NCI-H2029 (cell line): ENCODE measurements at regions not wholly inside any gene's neighbourhood (a gene's known extent, or its start where the extent isn't known, plus 50 kb on each side); places are given as distances from the start of the nearest gene placed in this dataset.
A peak's percentile ranks its signal among the peaks of the same experiment; 100 is the strongest.

Source experiments
- DNase-seq: peaks from one replicate; lab custom pipeline; 2025; lab: John Stamatoyannopoulos, UW

DNA sequence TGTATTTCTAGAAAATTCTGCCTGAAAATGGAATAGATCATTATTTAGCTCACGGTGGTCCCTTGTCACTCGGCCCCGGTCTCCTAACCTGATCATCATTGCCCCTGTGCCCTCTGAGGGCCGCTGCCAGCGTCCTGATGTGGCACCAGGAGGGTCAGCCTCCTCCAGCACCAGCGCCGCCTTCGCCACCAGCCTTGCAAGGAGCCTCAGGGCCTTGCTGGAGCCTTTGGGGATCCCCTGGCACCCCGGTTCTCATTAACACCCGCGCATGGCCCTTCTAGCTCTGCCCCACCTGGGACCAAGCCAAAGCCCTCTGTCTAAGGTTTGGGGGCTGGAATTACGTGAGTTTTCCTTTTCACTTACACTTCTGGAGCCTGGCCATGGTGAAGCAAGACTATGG, 282.5 kb upstream of the ADARB2 start:
- no peak for DNase-seq

DNA sequence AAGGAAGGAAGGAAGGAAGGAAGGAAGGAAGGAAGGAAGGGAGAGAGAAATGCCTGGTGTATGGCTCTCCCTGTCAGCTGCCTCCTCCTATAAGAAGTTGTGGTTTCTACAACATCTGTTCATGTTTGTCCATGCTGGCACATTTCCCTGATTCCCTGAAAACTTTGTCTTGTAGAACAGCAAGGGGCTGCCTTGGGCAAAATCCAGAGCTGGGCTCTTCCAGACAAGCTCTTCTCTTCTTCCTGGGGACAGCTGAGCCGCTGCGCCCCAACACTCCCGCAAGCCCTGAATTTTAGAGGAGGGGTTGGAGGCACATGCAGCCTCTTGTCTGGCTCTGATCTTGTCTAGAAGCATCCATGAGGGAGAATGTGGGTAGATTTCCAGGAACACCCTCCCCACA, 282.0 kb upstream of the ADARB2 start:
- DNase-seq, result no peak

DNA sequence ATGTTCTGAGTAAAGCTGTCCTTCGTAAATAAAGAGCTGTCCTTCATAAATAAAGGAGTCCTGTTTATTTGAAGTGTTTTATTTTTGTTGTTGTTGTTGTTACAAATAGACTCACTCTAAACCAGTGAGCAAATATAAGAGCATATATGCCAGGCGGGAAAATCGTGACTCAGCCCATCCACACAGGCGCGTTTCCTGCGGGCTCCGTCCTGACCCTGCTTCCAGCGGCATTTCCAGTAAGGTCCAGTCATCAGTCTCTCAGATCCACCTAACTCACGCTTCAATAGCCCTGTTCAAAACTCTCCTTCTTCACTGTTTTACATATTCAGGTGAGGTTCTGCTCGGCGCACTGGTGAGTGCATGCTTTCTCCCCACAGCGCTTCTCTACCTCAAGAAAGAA, 277.2 kb upstream of the ADARB2 start:
- DNase-seq, result no peak

DNA sequence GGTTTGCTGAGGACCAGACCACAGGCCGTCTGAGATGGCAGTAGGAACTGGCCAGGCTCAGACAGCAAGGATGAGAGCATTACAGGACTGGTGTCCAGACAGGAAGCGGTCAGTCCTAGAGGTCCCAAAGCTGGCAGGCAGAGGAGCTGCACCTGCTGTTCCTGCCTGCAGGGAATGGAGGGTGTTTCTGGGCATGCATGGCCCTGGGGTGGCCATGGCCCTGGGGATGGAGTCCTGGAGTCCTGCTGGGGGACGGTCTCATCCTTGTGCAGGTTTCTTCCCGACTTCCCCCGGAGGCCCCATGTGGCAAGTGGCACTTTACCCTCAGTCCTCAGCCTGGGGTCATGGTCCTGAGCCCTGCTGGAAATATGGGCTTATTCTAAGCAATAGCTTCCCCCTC, 274.9 kb upstream of the ADARB2 start:
- no peak for DNase-seq

DNA sequence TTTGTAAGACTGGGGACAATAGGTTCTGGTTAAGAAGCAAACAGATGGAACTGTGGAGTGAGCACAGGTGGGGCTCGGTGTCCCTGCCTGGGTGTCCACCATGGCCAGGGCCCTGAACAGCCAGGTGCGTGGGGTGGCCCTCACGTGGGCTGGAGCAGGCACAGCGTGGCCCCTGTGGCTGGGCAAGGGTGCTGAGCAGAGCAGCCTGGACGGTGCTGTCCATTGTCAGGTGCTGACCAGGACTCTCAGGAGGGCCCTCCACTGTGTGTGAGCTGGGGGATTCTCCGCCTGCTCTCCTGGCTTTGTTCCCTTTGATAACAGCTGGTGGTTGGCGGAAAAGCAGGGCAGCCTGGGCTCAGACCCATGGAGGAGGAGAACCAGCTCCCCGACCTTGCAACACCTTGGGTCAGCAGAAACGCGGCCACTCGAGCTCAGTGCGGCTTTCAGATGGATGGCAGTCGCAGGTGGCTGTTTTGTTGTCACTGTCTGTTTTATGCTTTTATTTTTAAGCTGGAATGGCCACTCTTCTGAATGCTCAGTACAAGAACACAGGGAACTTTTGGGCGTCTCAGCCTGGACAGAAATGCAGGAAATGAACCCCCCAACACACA, 273.9 kb upstream of the ADARB2 start:
- no peak for DNase-seq

DNA sequence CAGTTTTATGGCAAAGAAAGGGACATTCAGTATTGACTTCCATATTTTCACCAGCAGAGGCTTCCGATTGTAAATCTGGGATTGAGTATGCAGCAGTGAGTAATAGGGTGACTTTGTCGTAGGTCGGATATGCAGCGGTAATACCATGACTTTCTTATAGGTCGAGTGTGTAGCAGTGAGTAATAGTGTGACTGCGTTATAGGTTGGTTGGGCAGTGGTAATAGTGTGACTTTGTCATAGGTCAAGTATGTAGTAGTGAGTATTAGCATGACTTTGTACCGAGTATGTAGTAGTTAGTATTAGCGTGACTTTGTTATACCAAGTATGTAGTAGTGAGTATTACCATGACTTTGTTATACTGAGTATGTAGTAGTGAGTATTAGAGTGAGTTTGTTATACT, 268.2 kb upstream of the ADARB2 start:
- no peak for DNase-seq

DNA sequence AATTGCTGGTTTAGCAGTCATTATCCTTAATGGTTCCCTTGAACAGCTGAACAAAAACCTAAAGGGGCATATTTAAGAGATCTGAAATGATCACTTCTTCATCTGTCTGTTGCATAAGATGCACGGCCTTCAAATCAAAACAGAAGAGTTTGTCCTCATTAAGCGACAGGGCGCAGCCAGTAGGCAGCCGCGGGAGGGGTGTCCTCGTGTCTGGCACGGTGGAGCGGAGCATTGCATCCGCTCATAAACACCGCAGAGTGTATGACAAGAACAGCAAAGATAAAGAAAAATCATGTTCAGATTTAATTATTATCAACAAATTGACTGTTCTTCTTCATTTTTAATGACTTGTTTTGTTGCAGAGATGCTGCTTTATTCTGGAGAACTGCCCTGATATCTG, 255.6 kb upstream of the ADARB2 start:
- DNase-seq, result no peak

DNA sequence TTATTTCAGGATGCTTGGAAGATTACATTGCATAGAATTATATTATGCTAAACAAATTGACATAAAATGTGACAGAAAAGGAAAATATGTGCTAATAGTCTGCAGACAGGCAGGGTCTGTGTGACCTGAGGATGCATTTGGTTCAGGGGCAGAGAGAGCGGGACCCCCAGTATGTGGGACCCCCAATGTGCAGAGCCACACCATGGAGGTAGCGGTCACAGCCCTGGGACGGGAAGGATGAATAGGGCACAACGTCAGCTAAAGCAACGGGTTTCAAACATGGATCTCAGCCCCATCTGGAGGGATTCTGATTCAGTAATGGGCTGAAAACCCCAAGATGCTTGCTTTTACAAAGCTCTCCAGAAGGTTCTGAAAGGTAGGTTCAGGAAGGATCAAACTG, 251.8 kb upstream of the ADARB2 start:
- no peak for DNase-seq

DNA sequence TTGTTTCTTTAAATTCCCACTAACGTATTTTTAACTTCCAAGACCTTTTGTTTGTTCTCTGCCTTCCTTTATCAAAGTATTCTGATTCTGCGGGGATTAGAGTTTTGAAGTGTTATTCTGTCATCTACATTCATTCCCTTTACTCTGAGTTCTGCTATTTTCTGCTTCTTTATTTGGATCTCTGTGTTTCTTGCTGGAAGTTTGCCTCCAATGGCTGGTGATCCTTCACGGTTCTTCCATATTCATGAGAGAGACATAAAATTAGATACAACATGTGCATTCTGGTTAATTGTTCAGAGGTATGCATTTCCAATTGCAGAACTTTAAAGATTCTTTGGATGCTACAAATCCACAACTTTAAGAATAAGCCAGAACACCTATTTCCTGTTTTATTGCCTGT, 244.7 kb upstream of the ADARB2 start:
- no peak for DNase-seq

DNA sequence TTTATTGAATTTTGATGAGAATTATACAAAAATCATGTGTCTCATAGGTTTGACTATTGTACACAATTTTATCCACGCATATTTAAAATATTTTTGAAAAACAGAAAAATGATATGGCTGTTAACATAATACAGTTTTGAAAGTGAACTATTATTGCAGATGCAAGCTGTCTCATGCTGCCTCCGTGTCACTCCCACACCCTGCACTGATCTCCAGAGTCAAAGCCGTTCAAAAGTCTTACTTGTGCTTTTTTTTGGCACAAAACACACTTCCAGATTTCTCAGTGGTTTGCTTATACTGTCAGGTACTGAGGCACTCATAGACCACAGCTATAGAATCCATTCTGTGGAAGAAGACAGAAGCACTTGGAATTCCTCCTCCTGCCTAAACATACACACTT, 243.1 kb upstream of the ADARB2 start:
- no peak for DNase-seq

DNA sequence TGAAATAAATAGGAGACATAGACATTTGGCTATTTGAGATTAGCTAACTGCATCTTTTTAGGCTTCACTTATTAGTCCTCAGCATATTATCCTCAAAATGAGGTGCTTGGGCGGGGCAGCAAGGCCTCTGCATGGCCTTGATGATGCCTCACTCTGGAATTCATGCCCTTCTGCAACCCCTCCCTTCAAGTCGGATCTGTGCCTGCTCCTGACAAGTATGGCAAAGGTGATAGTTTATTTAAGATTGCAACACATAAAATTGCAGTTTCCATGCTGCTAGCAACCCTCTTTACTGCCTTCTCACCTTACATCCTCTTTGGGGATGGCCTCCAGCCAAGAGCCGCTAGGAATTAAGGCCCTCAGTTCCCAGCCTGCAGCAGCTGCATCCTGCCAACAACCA, 241.3 kb upstream of the ADARB2 start:
- peak; percentile 1 for DNase-seq

DNA sequence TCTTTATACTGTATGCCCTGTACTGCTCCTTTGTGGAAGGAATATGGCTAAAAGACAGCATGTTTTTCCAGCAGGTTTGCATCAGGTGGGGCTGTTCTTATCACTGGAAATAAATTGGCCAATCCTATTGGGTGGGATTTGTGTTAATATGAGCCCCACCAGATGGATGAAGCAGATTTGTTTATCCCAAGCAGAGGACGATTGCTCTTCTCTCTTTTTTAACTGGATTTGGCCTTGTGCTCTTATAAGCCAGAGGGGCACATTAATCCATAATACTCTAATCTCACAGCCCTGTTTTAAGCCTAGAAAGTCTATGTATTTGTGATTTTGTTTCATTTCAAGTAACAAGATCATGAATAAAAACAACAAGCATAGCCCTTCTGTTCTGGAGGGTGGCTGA, 240.1 kb upstream of the ADARB2 start:
- DNase-seq, result no peak

DNA sequence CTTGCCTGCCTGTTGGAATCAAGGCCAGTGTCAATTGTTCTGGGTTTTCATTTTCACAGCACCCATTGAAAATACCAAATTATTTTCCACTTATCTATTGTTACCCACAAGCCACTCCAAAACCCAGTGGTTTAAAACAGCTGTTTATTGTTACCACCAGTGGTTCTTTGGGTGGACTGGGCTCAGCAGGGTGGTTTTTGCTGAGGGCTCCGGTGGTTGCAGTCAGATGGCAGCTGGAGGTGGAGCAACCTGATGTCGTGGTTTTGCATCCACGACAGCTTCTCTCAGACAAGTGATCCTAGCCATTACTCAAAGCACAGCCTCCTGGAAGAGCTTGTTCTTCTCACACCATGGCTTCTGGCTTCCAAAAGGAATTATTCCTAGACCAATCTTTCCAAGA, 235.1 kb upstream of the ADARB2 start:
- no peak for DNase-seq

DNA sequence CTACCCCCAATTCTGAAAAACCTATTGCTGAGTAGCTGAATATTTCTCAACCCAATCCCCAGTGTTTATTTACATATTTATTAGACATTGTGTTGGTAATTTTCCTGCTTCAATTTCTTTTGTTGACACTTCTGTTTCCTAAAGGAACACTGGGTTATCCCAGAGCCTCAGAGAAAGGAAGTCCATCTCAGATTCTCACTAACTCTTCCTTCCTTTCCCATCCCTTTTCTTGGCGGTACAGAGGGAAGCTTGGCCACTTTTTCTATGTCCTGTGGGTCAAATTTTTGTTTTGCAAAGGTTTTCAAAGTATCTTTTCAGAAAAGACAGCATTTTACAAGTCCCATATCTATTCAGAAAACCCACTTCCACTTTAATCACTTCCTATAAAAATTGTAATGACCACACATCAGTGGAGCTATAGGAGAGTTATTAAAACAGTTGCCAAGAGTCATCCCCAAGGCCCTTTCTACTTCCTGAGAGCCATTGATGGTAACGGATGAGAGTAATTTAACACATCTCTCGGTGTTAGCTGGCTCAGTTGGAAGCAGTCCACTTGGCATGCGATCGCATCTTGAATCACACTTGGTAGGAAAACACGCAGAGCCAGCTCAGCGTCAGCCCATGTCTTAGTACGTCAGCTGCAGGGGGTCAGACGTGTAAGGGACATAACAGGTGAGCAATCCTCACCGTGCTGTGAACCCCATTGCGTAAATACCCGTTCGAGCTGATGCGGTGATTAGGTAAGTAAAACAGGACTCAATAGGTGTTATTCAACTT, 231.1 kb upstream of the ADARB2 start:
- no peak for DNase-seq

DNA sequence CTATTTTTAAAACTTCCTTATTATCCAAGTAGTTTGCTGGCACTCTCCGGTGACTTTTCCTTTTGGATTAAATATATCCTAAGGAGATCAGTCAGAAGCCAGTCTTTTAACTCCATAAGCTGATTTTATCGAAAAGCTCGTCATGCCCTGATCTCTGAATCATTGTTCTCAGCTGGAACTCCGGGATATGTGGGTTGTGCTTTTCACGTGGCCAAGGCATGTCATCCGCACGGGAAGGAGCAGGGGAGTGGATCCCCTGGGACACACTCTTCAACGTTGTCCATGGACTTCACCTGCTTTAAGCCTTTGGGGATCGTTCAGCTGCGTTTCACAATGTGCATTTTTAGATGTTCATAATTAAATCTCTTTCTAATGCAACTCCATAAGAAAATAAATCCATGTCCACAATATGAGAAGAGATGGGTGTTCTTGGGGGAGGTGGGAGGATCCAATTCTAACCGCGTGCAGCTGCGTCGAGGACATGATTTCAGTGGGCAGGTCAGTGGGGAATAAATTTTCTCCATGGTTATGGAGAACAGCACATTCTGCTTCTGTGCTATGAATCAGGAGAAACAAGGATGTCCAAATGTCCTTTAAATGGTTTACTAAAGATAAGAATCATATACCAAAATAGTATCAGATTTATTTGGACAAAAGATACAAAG, 229.5 kb upstream of the ADARB2 start:
- no peak for DNase-seq

DNA sequence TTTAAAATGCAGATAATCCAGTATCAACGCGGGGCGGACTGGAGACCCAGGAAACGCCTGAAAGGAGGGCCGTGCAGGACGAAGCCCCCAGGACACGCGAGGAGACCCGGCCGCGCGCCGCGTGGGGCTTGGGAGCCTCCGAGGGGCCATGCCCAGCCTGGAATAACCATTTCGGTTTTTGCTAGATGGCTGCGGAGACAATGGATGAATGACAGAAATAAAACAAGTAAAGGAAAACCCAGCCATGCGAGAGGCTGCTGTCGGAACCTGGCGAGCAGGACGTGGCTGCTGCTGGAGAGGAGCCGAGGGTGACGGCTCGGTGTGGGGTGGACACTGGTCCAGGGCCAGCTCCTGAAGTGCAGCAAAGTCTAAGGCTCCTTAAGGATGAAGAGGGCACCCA, 227.2 kb upstream of the ADARB2 start:
- no peak for DNase-seq

DNA sequence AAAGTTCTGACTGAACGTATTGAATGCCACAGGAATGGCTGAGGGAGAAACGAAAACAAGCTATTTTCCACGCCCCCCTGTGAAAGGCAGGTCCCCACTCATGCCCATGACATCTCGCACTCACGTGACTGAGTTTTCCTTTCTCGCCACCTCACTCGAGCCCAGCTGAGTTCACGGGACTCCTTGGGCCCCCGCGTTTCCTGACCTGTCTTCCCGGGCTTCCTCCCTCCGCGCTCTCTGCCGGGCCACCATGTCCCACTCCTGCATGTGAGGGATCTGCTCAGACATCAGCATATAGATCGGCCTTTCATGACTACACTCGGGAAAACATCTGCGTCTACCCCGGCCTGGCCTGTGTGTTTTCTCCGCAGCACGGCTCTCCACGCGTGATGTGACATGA, 226.0 kb upstream of the ADARB2 start:
- DNase-seq, result no peak

DNA sequence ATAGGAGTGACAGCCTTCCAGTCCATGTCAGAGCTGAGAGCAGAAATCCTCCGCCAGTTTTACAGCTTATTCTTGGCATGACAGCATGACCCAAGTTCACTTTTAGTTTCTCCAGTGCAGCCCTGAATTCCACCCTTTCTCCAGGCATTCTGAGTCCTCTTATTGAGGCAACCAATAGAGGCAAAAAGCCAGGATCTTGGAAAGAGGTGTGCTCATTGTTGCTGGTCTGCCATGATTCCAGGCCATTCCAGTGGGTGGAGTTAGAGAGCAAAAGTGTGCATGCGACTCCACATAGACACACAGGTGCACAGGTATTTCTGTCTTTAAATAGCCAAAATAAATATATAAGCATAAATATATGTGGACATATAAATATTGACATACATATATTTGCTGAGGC, 224.7 kb upstream of the ADARB2 start:
- DNase-seq, result no peak

DNA sequence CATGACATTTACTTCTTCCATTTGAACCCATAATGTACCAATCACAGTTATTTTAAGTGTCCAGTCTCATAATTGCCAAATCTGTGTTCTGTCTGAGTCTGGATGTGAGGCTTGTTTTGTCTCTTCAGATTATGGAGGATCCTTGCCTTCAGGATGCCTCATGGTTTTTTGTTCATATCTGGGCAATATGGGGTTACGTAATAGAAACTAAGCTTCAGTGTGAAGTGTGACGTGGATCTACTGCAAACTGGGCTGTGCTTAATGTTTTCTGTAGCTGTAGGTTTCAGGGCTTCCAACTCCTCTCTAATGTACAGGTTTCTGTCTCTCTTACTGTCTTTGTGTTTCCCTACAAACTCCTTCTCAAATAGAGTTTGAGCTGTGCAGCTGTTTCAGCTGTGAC, 223.7 kb upstream of the ADARB2 start:
- DNase-seq, result no peak

DNA sequence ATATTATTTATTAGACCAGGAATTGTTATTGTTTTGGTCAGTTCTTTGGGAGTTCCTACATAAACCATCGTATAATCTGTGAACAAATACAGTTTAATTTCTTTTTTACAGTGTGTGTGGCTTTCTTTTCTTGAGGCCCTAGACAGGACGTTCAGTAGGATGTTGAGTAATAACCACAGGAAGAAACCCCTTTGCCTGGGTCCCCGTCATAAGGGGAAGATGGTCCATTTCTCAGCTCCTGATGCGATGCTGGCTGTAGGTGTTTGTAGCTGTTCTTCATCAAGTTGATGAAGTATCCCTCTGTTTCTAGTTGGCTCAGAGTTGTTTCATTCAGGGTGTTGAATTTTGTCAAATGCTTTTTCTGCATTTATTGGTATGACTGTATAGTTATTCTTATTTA, 219.7 kb upstream of the ADARB2 start:
- DNase-seq, result no peak

DNA sequence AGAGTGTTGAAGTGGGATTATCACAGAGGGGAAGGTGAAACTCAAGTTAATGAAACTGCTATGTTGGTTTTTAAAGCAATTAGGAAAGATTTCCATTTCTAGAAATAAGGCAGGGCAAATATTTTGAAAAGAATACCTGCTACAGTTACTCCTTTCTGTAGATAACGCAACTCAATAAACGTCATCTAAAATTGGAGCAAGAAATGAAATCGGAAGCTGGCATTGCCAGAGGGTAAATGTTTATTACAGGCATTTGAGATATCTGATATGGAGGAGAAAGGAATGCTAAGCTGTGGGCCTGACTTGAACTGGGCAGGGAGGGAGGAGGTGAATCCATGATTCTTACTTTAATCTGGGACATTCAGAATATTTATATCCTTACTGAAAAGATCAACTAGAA, 217.0 kb upstream of the ADARB2 start:
- DNase-seq, result no peak

DNA sequence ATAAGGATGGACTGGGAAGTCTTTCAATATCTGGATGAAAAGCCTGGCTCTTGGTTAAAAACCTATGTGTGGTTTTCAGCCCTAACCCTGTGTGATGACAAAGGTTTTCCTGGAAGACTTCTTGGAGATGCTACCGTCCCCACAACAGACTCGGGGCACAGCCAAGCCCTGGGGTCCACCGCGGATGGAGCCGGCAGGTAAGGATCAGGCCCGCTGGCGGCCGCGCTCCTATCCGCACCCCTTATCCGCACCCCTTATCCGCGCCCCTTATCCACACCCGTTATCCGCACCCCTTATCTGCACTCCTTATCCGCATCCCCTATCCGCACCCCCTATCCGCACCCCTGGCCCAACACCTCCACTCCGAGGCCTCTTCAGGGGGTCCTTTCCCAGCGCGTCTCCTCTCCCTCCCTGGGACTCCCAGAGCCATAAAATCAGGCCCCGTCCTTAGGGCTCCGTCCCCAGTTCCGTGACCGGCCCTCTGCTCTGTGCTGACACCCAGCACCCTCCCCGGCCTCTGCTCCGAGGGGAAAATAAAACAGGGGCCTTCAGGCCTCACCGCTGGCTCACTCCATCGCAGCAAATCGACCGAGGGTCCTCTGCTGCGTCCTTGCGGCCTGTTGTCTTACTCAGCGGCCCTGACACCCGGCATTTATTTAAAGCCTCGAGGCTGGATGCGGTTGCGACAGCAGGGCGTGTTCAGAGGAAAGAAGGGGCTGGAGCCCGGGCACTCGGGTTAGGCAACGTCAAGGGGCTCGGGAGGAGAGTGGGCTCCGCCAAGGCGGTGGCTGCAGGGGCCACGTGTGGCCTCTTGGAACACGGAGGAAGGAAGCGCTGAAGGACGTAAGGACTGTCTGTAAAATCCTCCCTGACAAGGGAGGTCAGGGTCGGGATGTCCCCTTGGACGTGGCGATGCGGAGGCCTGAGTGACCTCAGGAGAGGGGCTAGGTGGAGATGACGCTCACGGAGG, 215.1 kb upstream of the ADARB2 start:
- DNase-seq, result no peak
